IMR-90 (cell line): ENCODE measurements at regions not wholly inside any gene's neighbourhood (a gene's known extent, or its start where the extent isn't known, plus 50 kb on each side); places are given as distances from the start of the nearest gene placed in this dataset.

ENCODE experiments used
- ATAC-seq: fragments of 200-7000 bp; cut with Tn5 transposase; 2 replicates; pipeline ENCODE4 v1.9.1; 2020; ENCODE audit warnings: low read depth, mild to moderate bottlenecking, moderate library complexity
- BruUV-seq: library from RNA; stranded (reverse); fragments of 400-500 nt; replicated peaks from 2 replicates; lab custom pipeline; 2021; lab: Mats Ljungman, UMichigan
- CTCF ChIA-PET: fragments of 300-600 bp; formaldehyde crosslinking; extraction: SDS; loops from one replicate; lab custom pipeline; 2021; ENCODE audit warnings: antibody characterized with exemption; lab: Yijun Ruan, JAX
- POLR2A ChIA-PET: fragments of 300-600 bp; sonication (Branson Sonifier 250); formaldehyde crosslinking; loops from one replicate; lab custom pipeline; 2022; ENCODE audit warnings: antibody characterized with exemption; ENCODE audit not compliant: unreplicated experiment; lab: Charles Lee
- DNase-seq: peaks from one replicate; pipeline ENCODE4 v3.0.0; 2013
- H2AFZ ChIP-seq: replicated peaks from 2 replicates; pipeline ENCODE3; 2013; ENCODE audit warnings: low read length, mild to moderate bottlenecking; ENCODE audit not compliant: poor library complexity
- H2AK5ac ChIP-seq: 2 replicates; pipeline ENCODE4 v1.6.1; 2013; ENCODE audit warnings: low read depth, low read length, inconsistent platforms
- H2AK9ac ChIP-seq: replicated peaks from 2 replicates; pipeline ENCODE3; 2013; ENCODE audit warnings: mild to moderate bottlenecking, low read depth, low read length, moderate library complexity; ENCODE audit not compliant: poor library complexity
- H2BK120ac ChIP-seq: 2 replicates; pipeline ENCODE4 v1.6.1; 2013; ENCODE audit warnings: low read depth, low read length, inconsistent platforms
- H2BK15ac ChIP-seq: 3 replicates; pipeline ENCODE4 v1.6.1; 2013; ENCODE audit warnings: low read depth, low read length, inconsistent platforms
- H2BK20ac ChIP-seq: 2 replicates; pipeline ENCODE4 v1.6.1; 2013; ENCODE audit warnings: low read depth, mild to moderate bottlenecking, inconsistent platforms, low read length, moderate library complexity
- H2BK5ac ChIP-seq: 2 replicates; pipeline ENCODE4 v1.6.1; 2013; ENCODE audit warnings: mild to moderate bottlenecking, low read depth, low read length, inconsistent platforms; ENCODE audit not compliant: poor library complexity, severe bottlenecking
- H3K14ac ChIP-seq: replicated peaks from 2 replicates; pipeline ENCODE4 v1.6.1; 2013; ENCODE audit warnings: low read depth, low read length, inconsistent platforms
- H3K18ac ChIP-seq: 2 replicates; pipeline ENCODE4 v1.6.1; 2013; ENCODE audit warnings: low read depth, low read length, control low read depth
- H3K23ac ChIP-seq: 2 replicates; pipeline ENCODE4 v1.6.1; 2013; ENCODE audit warnings: low read depth, low read length, inconsistent platforms
- H3K27ac ChIP-seq: 2 replicates; pipeline ENCODE4 v1.5.1; 2013; ENCODE audit warnings: mild to moderate bottlenecking, control low read depth, low read length; ENCODE audit not compliant: insufficient read depth
- H3K27me3 ChIP-seq: 2 replicates; pipeline ENCODE4 v1.6.1; 2013; ENCODE audit warnings: low read length; ENCODE audit not compliant: control insufficient read depth, insufficient read depth
- H3K36me3 ChIP-seq: 2 replicates; pipeline ENCODE4 v1.6.1; 2013; ENCODE audit warnings: low read length, mixed read lengths; ENCODE audit not compliant: control insufficient read depth, insufficient read depth
- H3K4ac ChIP-seq: 2 replicates; pipeline ENCODE4 v1.6.1; 2013; ENCODE audit warnings: low read depth, low read length, inconsistent platforms
- H3K4me1 ChIP-seq: 2 replicates; pipeline ENCODE4 v1.6.1; 2013; ENCODE audit warnings: low read length, mixed read lengths; ENCODE audit not compliant: control insufficient read depth, insufficient read depth
- H3K4me2 ChIP-seq: 2 replicates; pipeline ENCODE4 v1.6.1; 2013; ENCODE audit warnings: low read depth, mild to moderate bottlenecking, control low read depth, low read length, moderate library complexity
- H3K4me3 ChIP-seq: 2 replicates; pipeline ENCODE4 v1.5.1; 2013; ENCODE audit warnings: low read depth, mild to moderate bottlenecking, control low read depth, low read length, moderate library complexity; ENCODE audit not compliant: insufficient read depth
- H3K56ac ChIP-seq: 2 replicates; pipeline ENCODE4 v1.6.1; 2013; ENCODE audit warnings: low read length, inconsistent platforms; ENCODE audit not compliant: insufficient read depth; ENCODE audit errors: extremely low read depth
- H3K79me1 ChIP-seq, 2 experiments: 2 replicates each; pipeline ENCODE4 v1.6.1; 2013; ENCODE audit warnings: low read length in 2 of 2, inconsistent platforms in 1 of 2, low read depth in 1 of 2
- H3K9ac ChIP-seq: 2 replicates; pipeline ENCODE4 v1.6.1; 2013; ENCODE audit warnings: low read depth, low read length, control low read depth
- H3K9me1 ChIP-seq: 2 replicates; pipeline ENCODE4 v1.6.1; 2013; ENCODE audit warnings: low read length, inconsistent platforms; ENCODE audit not compliant: insufficient read depth
- H3K9me3 ChIP-seq: 2 replicates; pipeline ENCODE4 v1.6.1; 2013; ENCODE audit warnings: low read length; ENCODE audit not compliant: control insufficient read depth, insufficient read depth
- H4K20me1 ChIP-seq: 2 replicates; pipeline ENCODE4 v1.6.1; 2013; ENCODE audit warnings: low read length, inconsistent platforms; ENCODE audit not compliant: insufficient read depth
- H4K5ac ChIP-seq: 2 replicates; pipeline ENCODE4 v1.6.1; 2013; ENCODE audit warnings: mild to moderate bottlenecking, low read depth, low read length, control low read depth
- H4K8ac ChIP-seq, 2 experiments: 2 replicates each; pipeline ENCODE4 v1.6.1; 2013; ENCODE audit warnings: low read depth in 2 of 2, low read length in 2 of 2, control low read depth in 1 of 2, inconsistent platforms in 1 of 2
- H4K91ac ChIP-seq: 2 replicates; pipeline ENCODE4 v1.6.1; 2013; ENCODE audit warnings: low read depth, low read length, inconsistent platforms; ENCODE audit not compliant: insufficient read depth
- BHLHE40 ChIP-seq: fragments of 150-350 bp; IDR thresholded peaks from 2 replicates; pipeline ENCODE4 v1.6.1; 2016; ENCODE audit warnings: mild to moderate bottlenecking, low read depth, low read length
- CEBPB ChIP-seq: IDR thresholded peaks from 2 replicates; pipeline ENCODE4 v1.6.1; 2012; ENCODE audit warnings: low read depth, low read length, improper control_type of control experiment
- CHD1 ChIP-seq: IDR thresholded peaks from 2 replicates; pipeline ENCODE4 v1.6.1; 2012; ENCODE audit warnings: low read depth, low read length, improper control_type of control experiment
- MAFK ChIP-seq: IDR thresholded peaks from 2 replicates; pipeline ENCODE4 v1.6.1; 2012; ENCODE audit warnings: low read depth, low read length, improper control_type of control experiment
- MXI1 ChIP-seq: IDR thresholded peaks from 2 replicates; pipeline ENCODE4 v1.6.1; 2012; ENCODE audit warnings: low read depth, mild to moderate bottlenecking, low read length, moderate library complexity, borderline replicate concordance
- NFE2L2 ChIP-seq: fragments of 150-350 bp; IDR thresholded peaks from 2 replicates; pipeline ENCODE4 v1.6.1; 2016; ENCODE audit warnings: low read depth, mild to moderate bottlenecking, low read length
- RAD21 ChIP-seq: IDR thresholded peaks from 2 replicates; pipeline ENCODE4 v1.6.1; 2012; ENCODE audit warnings: low read length, improper control_type of control experiment
- RCOR1 ChIP-seq: IDR thresholded peaks from 2 replicates; pipeline ENCODE4 v1.6.1; 2012; ENCODE audit warnings: mild to moderate bottlenecking, low read length, improper control_type of control experiment; ENCODE audit not compliant: insufficient replicate concordance
- SMC3 ChIP-seq: fragments of 150-350 bp; IDR thresholded peaks from 2 replicates; pipeline ENCODE4 v1.6.1; 2016; ENCODE audit warnings: low read depth, mild to moderate bottlenecking, antibody characterized with exemption, low read length, moderate library complexity
- WGBS, 2 experiments: methylation state at CpG; one replicate each; pipeline versions ENCODE4 v1.1.5 to v1.1.7; 2013; ENCODE audit warnings: missing lambda C conversion rate in 2 of 2; ENCODE audit not compliant: insufficient read length in 1 of 2; ENCODE audit errors: extremely low coverage in 2 of 2; 5-methylcytosine and 5-hydroxymethylcytosine counted together
- dilution Hi-C: fragments of 300-500 bp; cut with HindIII; formaldehyde crosslinking; loops from one replicate; pipeline ENCODE4 v1.14.3; 2018; ENCODE audit warnings: low sequenced_read_pairs; ENCODE audit not compliant: unreplicated experiment
- in situ Hi-C: fragments of 300-500 bp; cut with MboI; formaldehyde crosslinking; loops from 3 replicates; pipeline ENCODE4 v1.14.3; 2019; ENCODE audit warnings: low sequenced_read_pairs, inconsistent platforms, mixed read lengths
- intact Hi-C: fragments of 100-400 bp; cut with micrococcal nuclease; formaldehyde crosslinking; loops from 2 replicates; pipeline ENCODE4 v1.10.0; 2022
- TF ChIP-seq, protein P1 (sequence below): conservative IDR thresholded peaks from 2 replicates; pipeline ENCODE4 v1.5.1; 2012; ENCODE audit warnings: mild to moderate bottlenecking, low read depth, low read length, improper control_type of control experiment
- TF ChIP-seq, protein P2 (sequence below): fragments of 150-350 bp; IDR thresholded peaks from 2 replicates; pipeline ENCODE4 v1.6.1; 2017; ENCODE audit warnings: mild to moderate bottlenecking, antibody characterized with exemption, low read length, low read depth
- TF ChIP-seq, protein P3 (sequence below): fragments of 150-350 bp; IDR thresholded peaks from 2 replicates; pipeline ENCODE4 v1.6.1; 2016; ENCODE audit warnings: low read depth, mild to moderate bottlenecking, low read length, moderate library complexity, borderline replicate concordance

DNA sequence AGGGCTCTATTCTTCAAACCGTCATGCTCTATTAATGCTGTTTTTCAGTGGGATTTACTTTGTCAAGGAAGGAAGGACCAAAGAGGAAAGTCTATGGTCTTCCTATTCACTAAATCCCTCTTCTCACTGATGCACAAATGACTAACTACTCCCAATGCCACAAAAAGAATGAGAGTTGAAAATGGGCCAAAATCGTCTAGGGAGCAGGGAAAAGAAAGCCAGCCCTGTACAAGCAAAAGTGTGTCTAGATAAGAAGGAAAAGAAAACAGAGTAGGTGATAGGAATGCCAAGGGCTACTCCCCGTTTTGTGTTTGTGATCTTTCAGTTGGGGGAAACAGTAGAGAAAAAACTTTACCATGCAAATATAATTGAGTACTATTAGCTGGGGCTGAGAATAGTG lies 97.2 kb upstream of the TMCO5A start:
- Histone ChIP-seq H3K27ac (no peak overlapping the region), H3K9me3 (peaks cover 5% of the 10 kb centered on the region; the same call in 1 of the 2 replicates), H4K5ac (no peak overlapping the region), H2BK20ac (no peak overlapping the region), H3K23ac (no peak overlapping the region), H3K9ac (no peak overlapping the region), H2AK5ac (no peak overlapping the region), H3K4me1 (no peaks in the 10 kb centered on the region), H3K4me2 (no peak overlapping the region), H3K79me1 (no peaks in the 10 kb centered on the region), H3K36me3 (no peaks in the 10 kb centered on the region), H3K14ac (no peak overlapping the region), H2BK15ac (no peak overlapping the region), H3K9me1 (no peaks in the 10 kb centered on the region), H3K4ac (no peak overlapping the region), H2AFZ (no peak overlapping the region), H2BK120ac (no peak overlapping the region), H2AK9ac (no peak overlapping the region), H4K20me1 (no peaks in the 10 kb centered on the region), H4K91ac (no peak overlapping the region), H2BK5ac (no peak overlapping the region), H3K18ac (no peak overlapping the region), H3K4me3 (no peak overlapping the region), H4K8ac (no peak overlapping the region), H3K27me3 (no peaks in the 10 kb centered on the region), H3K56ac (no peak overlapping the region)
- TF ChIP-seq CEBPB (no peak), RAD21 (no peak), BHLHE40 (no peak), MAFK (no peak), RCOR1 (no peak), CHD1 (no peak), SMC3 (no peak), MXI1 (no peak), NFE2L2 (no peak)
- TF ChIP-seq, protein P1, sequence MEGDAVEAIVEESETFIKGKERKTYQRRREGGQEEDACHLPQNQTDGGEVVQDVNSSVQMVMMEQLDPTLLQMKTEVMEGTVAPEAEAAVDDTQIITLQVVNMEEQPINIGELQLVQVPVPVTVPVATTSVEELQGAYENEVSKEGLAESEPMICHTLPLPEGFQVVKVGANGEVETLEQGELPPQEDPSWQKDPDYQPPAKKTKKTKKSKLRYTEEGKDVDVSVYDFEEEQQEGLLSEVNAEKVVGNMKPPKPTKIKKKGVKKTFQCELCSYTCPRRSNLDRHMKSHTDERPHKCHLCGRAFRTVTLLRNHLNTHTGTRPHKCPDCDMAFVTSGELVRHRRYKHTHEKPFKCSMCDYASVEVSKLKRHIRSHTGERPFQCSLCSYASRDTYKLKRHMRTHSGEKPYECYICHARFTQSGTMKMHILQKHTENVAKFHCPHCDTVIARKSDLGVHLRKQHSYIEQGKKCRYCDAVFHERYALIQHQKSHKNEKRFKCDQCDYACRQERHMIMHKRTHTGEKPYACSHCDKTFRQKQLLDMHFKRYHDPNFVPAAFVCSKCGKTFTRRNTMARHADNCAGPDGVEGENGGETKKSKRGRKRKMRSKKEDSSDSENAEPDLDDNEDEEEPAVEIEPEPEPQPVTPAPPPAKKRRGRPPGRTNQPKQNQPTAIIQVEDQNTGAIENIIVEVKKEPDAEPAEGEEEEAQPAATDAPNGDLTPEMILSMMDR, result no peak
- TF ChIP-seq, protein P2, sequence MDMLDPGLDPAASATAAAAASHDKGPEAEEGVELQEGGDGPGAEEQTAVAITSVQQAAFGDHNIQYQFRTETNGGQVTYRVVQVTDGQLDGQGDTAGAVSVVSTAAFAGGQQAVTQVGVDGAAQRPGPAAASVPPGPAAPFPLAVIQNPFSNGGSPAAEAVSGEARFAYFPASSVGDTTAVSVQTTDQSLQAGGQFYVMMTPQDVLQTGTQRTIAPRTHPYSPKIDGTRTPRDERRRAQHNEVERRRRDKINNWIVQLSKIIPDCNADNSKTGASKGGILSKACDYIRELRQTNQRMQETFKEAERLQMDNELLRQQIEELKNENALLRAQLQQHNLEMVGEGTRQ, result no peak
- TF ChIP-seq, protein P3, sequence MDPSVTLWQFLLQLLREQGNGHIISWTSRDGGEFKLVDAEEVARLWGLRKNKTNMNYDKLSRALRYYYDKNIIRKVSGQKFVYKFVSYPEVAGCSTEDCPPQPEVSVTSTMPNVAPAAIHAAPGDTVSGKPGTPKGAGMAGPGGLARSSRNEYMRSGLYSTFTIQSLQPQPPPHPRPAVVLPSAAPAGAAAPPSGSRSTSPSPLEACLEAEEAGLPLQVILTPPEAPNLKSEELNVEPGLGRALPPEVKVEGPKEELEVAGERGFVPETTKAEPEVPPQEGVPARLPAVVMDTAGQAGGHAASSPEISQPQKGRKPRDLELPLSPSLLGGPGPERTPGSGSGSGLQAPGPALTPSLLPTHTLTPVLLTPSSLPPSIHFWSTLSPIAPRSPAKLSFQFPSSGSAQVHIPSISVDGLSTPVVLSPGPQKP, result no peak
- DNase-seq, result peak; percentile 49
- BruUV-seq, result no TSS peak
- POLR2A ChIA-PET, result no interaction called here
- ATAC-seq, result no peak
- CTCF ChIA-PET, result interaction anchor here (1.4 kb wide), 1 partner anchor 16 kb away, joined by 4 read pairs; no protein-coding TSS in a partner anchor
- in situ Hi-C loops (no loop called here), dilution Hi-C loops (no loop called here), intact Hi-C loops (no loop called here)
- WGBS, 2 experiments, result no CpG with 5 or more reads among the region's 3 CpGs
